HCT116 (cell line): ENCODE measurements at regions not wholly inside any gene's neighbourhood (a gene's known extent, or its start where the extent isn't known, plus 50 kb on each side); places are given as distances from the start of the nearest gene placed in this dataset.

ENCODE experiments used
- ATAC-seq: fragments of 200-7000 bp; cut with Tn5 transposase; 2 replicates; pipeline ENCODE4 v1.9.1; 2020; ENCODE audit warnings: mild to moderate bottlenecking, moderate library complexity
- BruUV-seq: library from RNA; stranded (reverse); fragments of 400-500 nt; replicated peaks from 2 replicates; lab custom pipeline; 2021; lab: Mats Ljungman, UMichigan
- CTCF ChIA-PET: fragments of 300-600 bp; sonication (Branson Sonifier 250); formaldehyde crosslinking; loops from one replicate; lab custom pipeline; 2021; ENCODE audit warnings: antibody characterized with exemption; lab: Charles Lee
- POLR2A ChIA-PET: fragments of 300-600, 350-600 bp; sonication (Branson Sonifier 250); formaldehyde crosslinking; loops from one replicate; lab custom pipeline; 2021; ENCODE audit warnings: antibody characterized with exemption; lab: Charles Lee
- RAD21 ChIA-PET, 2 experiments: fragments of 300-600 bp; sonication (Branson Sonifier 250); formaldehyde crosslinking; loops; one replicate each; lab custom pipeline; 2023; ENCODE audit warnings: low total read pairs in 2 of 2; ENCODE audit not compliant: uncharacterized antibody in 2 of 2, unreplicated experiment in 2 of 2, low non-redundant PET in 1 of 2; lab: Charles Lee
- DNase-seq: peaks from one replicate; pipeline ENCODE4 v3.0.0-alpha.2; 2010; ENCODE audit warnings: low read depth, low spot score
- H2AFZ ChIP-seq: fragments of 200-600 bp; shearing (Covaris generic), sonication (generic); 2 replicates; pipeline ENCODE4 v1.6.1; 2017; ENCODE audit warnings: low read depth, mixed run types, mixed read lengths, antibody characterized with exemption, low read length; ENCODE audit not compliant: poor library complexity, severe bottlenecking
- H3K27ac ChIP-seq: 2 replicates; pipeline ENCODE4 v1.5.1; 2012; ENCODE audit warnings: low read depth, low read length
- H3K27me3 ChIP-seq: fragments of 200-600 bp; sonication (generic); 2 replicates; pipeline ENCODE4 v1.6.1; 2016; ENCODE audit warnings: mixed run types, low read length, mixed read lengths; ENCODE audit not compliant: insufficient read depth
- H3K36me3 ChIP-seq, 2 experiments: fragments of 200-500 bp in 1 of 2; fragments of 200-600 bp in 1 of 2; sonication (Bioruptor generic) in 1 of 2; sonication (generic) in 1 of 2; 2 replicates each; pipeline versions ENCODE4 v1.5.1 to v1.6.1; 2014 to 2016; ENCODE audit warnings: low read length in 2 of 2, inconsistent platforms in 1 of 2, mixed read lengths in 1 of 2, mixed run types in 1 of 2; ENCODE audit not compliant: insufficient read depth in 2 of 2, control insufficient read depth in 1 of 2
- H3K4me1 ChIP-seq, 2 experiments: fragments of 200-600 bp in 1 of 2; sonication (generic) in 1 of 2; 2 replicates each; pipeline versions ENCODE4 v1.5.1 to v1.6.1; 2012 to 2017; ENCODE audit warnings: low read length in 2 of 2, inconsistent platforms in 1 of 2, mild to moderate bottlenecking in 1 of 2, mixed read lengths in 1 of 2, mixed run types in 1 of 2, moderate library complexity in 1 of 2; ENCODE audit not compliant: insufficient read depth in 2 of 2, control insufficient read depth in 1 of 2
- H3K4me2 ChIP-seq: fragments of 200-600 bp; sonication (generic); 2 replicates; pipeline ENCODE4 v1.6.1; 2017; ENCODE audit warnings: mixed run types, low read length, mixed read lengths
- H3K4me3 ChIP-seq, 2 experiments: fragments of 200-600 bp in 1 of 2; sonication (generic) in 1 of 2; replicated peaks in 1 of 2; 2 replicates each; pipeline ENCODE4 v1.5.1; 2011 to 2016; ENCODE audit warnings: low read length in 2 of 2, control low read depth in 1 of 2, low read depth in 1 of 2, mild to moderate bottlenecking in 1 of 2, mixed read lengths in 1 of 2, mixed run types in 1 of 2
- H3K79me2 ChIP-seq: fragments of 200-600 bp; sonication (generic); 2 replicates; pipeline ENCODE4 v1.6.1; 2017; ENCODE audit warnings: mild to moderate bottlenecking, mixed run types, low read length, moderate library complexity, mixed read lengths; ENCODE audit not compliant: insufficient read depth
- H3K9ac ChIP-seq: fragments of 200-600 bp; sonication (generic); 2 replicates; pipeline ENCODE4 v1.6.1; 2016; ENCODE audit warnings: low read length, mixed read lengths
- H3K9me2 ChIP-seq: fragments of 200-600 bp; sonication (generic), shearing (Covaris generic); 2 replicates; pipeline ENCODE4 v1.6.1; 2017; ENCODE audit warnings: mixed run types, mild to moderate bottlenecking, moderate library complexity; ENCODE audit not compliant: insufficient read depth
- H3K9me3 ChIP-seq, 2 experiments: fragments of 200-500 bp in 1 of 2; fragments of 200-600 bp in 1 of 2; sonication (Bioruptor generic) in 1 of 2; sonication (generic) in 1 of 2; 2 replicates each; pipeline ENCODE4 v1.6.1; 2014 to 2017; ENCODE audit warnings: low read length in 2 of 2, mixed read lengths in 2 of 2, inconsistent platforms in 1 of 2, low read depth in 1 of 2, mild to moderate bottlenecking in 1 of 2, mixed run types in 1 of 2, moderate library complexity in 1 of 2; ENCODE audit not compliant: control insufficient read depth in 1 of 2, insufficient read depth in 1 of 2
- H4K20me1 ChIP-seq: fragments of 200-600 bp; sonication (generic), shearing (Covaris generic); 2 replicates; pipeline ENCODE4 v1.6.1; 2017; ENCODE audit warnings: mixed run types, mild to moderate bottlenecking, moderate library complexity; ENCODE audit not compliant: insufficient read depth
- CBX3 ChIP-seq: IDR thresholded peaks from 2 replicates; pipeline ENCODE4 v1.6.1; 2012; ENCODE audit warnings: low read depth
- CEBPB ChIP-seq: IDR thresholded peaks from 2 replicates; pipeline ENCODE4 v1.6.1; 2012; ENCODE audit warnings: low read depth
- ELF1 ChIP-seq: IDR thresholded peaks from 2 replicates; pipeline ENCODE4 v1.6.1; 2012; ENCODE audit warnings: low read depth, borderline replicate concordance
- EZH2 ChIP-seq: fragments of 200-600 bp; sonication (generic); IDR thresholded peaks from 2 replicates; pipeline ENCODE4 v1.6.1; 2017; ENCODE audit warnings: antibody characterized with exemption, mixed run types
- EZH2phosphoT487 ChIP-seq: fragments of 200-600 bp; IDR thresholded peaks from 2 replicates; pipeline ENCODE4 v1.6.1; 2018; ENCODE audit warnings: antibody characterized with exemption, borderline replicate concordance
- FOSL1 ChIP-seq: IDR thresholded peaks from 2 replicates; pipeline ENCODE4 v1.6.1; 2012; ENCODE audit warnings: low read depth
- JUND ChIP-seq: IDR thresholded peaks from 2 replicates; pipeline ENCODE4 v1.6.1; 2012
- POLR2AphosphoS5 ChIP-seq: IDR thresholded peaks from 2 replicates; pipeline ENCODE4 v1.6.1; 2011; ENCODE audit warnings: mild to moderate bottlenecking, low read depth, low read length, moderate library complexity
- RAD21 ChIP-seq: IDR thresholded peaks from 2 replicates; pipeline ENCODE4 v1.6.1; 2012; ENCODE audit warnings: low read depth, mild to moderate bottlenecking
- SP1 ChIP-seq: IDR thresholded peaks from 2 replicates; pipeline ENCODE4 v1.6.1; 2012; ENCODE audit warnings: low read depth
- SRF ChIP-seq: IDR thresholded peaks from 2 replicates; pipeline ENCODE4 v1.6.1; 2012; ENCODE audit warnings: low read depth
- TCF7L2 ChIP-seq: IDR thresholded peaks from 2 replicates; pipeline ENCODE4 v1.7.0; 2011; ENCODE audit warnings: borderline replicate concordance, inconsistent platforms; ENCODE audit not compliant: insufficient read depth, insufficient read length; ENCODE audit errors: extremely low read depth
- YY1 ChIP-seq: IDR thresholded peaks from 2 replicates; pipeline ENCODE4 v1.6.1; 2011; ENCODE audit warnings: low read length, low read depth, moderate library complexity, mild to moderate bottlenecking; ENCODE audit not compliant: insufficient replicate concordance; ENCODE audit errors: extremely low read depth
- ZFX ChIP-seq: fragments of 450-650 bp; IDR thresholded peaks from 2 replicates; pipeline ENCODE4 v1.6.1; 2017
- ZNF274 ChIP-seq: fragments of 200-500 bp; sonication (Bioruptor generic); IDR thresholded peaks from 2 replicates; pipeline ENCODE4 v1.6.1; 2014; ENCODE audit warnings: mild to moderate bottlenecking, low read depth, low read length, inconsistent platforms
- intact Hi-C: fragments of 100-400 bp; cut with micrococcal nuclease; formaldehyde crosslinking; loops from 2 replicates; pipeline ENCODE4 v1.10.0; 2022
- TF ChIP-seq, protein P1 (sequence below): IDR thresholded peaks from 2 replicates; pipeline ENCODE4 v1.6.1; 2012; ENCODE audit warnings: low read depth
- TF ChIP-seq, protein P2 (sequence below): IDR thresholded peaks from 2 replicates; pipeline ENCODE4 v1.6.1; 2012
- TF ChIP-seq, protein P3 (sequence below): IDR thresholded peaks from 2 replicates; pipeline ENCODE4 v1.6.1; 2012
- TF ChIP-seq, protein P4 (sequence below): IDR thresholded peaks from 2 replicates; pipeline ENCODE4 v1.6.1; 2011; ENCODE audit warnings: mild to moderate bottlenecking, low read length, moderate library complexity; ENCODE audit not compliant: insufficient replicate concordance; ENCODE audit errors: extremely low read depth
- TF ChIP-seq, protein P5 (sequence below), 3 experiments: fragments of 200-600 bp in 1 of 3; sonication (generic) in 1 of 3; IDR thresholded peaks in 2 of 3; conservative IDR thresholded peaks in 1 of 3; 2 replicates each; pipeline ENCODE4 v1.5.1; 2012 to 2017; ENCODE audit warnings: low read depth in 2 of 3, low read length in 2 of 3, antibody characterized with exemption in 1 of 3, borderline replicate concordance in 1 of 3, control low read depth in 1 of 3, mild to moderate bottlenecking in 1 of 3, mixed read lengths in 1 of 3, mixed run types in 1 of 3, moderate library complexity in 1 of 3; ENCODE audit not compliant: insufficient read depth in 1 of 3

DNA sequence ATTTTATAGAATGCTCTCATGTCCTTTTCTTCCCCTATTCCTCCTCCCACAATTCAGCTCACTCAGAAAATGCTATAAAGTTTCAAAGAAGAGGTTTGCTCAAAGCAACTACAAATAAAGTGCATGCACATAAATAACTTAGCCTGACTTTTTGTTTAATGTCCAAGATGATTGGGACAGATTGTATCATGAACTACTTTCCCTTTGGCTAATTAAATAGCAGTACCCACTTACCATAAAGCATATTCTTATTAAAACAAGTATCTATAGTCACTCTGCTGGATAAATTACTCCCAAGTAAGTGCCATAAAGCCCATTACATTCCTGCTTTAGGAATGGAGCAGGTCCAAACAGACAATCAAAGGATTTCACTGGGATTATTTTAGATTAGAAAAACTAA lies 576.0 kb downstream of the LMO4 start:
- H4K20me1 ChIP-seq = no peaks in the 10 kb centered on the region
- no peaks in the 10 kb centered on the region for H3K4me1 ChIP-seq
- no peaks in the 10 kb centered on the region for H3K9me2 ChIP-seq
- no peak overlapping the region for H3K9ac ChIP-seq
- ATAC-seq (no peak), DNase-seq (no peak)
- ChIA-PET CTCF (no interaction called here), POLR2A (no interaction called here), RAD21 (no interaction called here)
- TF ChIP-seq CEBPB = no peak
- TF ChIP-seq, protein P1, sequence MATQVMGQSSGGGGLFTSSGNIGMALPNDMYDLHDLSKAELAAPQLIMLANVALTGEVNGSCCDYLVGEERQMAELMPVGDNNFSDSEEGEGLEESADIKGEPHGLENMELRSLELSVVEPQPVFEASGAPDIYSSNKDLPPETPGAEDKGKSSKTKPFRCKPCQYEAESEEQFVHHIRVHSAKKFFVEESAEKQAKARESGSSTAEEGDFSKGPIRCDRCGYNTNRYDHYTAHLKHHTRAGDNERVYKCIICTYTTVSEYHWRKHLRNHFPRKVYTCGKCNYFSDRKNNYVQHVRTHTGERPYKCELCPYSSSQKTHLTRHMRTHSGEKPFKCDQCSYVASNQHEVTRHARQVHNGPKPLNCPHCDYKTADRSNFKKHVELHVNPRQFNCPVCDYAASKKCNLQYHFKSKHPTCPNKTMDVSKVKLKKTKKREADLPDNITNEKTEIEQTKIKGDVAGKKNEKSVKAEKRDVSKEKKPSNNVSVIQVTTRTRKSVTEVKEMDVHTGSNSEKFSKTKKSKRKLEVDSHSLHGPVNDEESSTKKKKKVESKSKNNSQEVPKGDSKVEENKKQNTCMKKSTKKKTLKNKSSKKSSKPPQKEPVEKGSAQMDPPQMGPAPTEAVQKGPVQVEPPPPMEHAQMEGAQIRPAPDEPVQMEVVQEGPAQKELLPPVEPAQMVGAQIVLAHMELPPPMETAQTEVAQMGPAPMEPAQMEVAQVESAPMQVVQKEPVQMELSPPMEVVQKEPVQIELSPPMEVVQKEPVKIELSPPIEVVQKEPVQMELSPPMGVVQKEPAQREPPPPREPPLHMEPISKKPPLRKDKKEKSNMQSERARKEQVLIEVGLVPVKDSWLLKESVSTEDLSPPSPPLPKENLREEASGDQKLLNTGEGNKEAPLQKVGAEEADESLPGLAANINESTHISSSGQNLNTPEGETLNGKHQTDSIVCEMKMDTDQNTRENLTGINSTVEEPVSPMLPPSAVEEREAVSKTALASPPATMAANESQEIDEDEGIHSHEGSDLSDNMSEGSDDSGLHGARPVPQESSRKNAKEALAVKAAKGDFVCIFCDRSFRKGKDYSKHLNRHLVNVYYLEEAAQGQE = no peak
- TF ChIP-seq EZH2 = no peak
- no peak for TF ChIP-seq TCF7L2
- TF ChIP-seq YY1 = no peak
- TF ChIP-seq EZH2phosphoT487 = no peak
- no peak for TF ChIP-seq FOSL1
- TF ChIP-seq RAD21 = no peak
- TF ChIP-seq, protein P2, sequence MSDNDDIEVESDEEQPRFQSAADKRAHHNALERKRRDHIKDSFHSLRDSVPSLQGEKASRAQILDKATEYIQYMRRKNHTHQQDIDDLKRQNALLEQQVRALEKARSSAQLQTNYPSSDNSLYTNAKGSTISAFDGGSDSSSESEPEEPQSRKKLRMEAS = no peak
- TF ChIP-seq SRF = no peak
- TF ChIP-seq ZNF274 = no peak
- TF ChIP-seq, protein P3, sequence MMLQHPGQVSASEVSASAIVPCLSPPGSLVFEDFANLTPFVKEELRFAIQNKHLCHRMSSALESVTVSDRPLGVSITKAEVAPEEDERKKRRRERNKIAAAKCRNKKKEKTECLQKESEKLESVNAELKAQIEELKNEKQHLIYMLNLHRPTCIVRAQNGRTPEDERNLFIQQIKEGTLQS = no peak
- TF ChIP-seq, protein P4, sequence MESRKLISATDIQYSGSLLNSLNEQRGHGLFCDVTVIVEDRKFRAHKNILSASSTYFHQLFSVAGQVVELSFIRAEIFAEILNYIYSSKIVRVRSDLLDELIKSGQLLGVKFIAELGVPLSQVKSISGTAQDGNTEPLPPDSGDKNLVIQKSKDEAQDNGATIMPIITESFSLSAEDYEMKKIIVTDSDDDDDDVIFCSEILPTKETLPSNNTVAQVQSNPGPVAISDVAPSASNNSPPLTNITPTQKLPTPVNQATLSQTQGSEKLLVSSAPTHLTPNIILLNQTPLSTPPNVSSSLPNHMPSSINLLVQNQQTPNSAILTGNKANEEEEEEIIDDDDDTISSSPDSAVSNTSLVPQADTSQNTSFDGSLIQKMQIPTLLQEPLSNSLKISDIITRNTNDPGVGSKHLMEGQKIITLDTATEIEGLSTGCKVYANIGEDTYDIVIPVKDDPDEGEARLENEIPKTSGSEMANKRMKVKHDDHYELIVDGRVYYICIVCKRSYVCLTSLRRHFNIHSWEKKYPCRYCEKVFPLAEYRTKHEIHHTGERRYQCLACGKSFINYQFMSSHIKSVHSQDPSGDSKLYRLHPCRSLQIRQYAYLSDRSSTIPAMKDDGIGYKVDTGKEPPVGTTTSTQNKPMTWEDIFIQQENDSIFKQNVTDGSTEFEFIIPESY = no peak
- TF ChIP-seq, protein P5, sequence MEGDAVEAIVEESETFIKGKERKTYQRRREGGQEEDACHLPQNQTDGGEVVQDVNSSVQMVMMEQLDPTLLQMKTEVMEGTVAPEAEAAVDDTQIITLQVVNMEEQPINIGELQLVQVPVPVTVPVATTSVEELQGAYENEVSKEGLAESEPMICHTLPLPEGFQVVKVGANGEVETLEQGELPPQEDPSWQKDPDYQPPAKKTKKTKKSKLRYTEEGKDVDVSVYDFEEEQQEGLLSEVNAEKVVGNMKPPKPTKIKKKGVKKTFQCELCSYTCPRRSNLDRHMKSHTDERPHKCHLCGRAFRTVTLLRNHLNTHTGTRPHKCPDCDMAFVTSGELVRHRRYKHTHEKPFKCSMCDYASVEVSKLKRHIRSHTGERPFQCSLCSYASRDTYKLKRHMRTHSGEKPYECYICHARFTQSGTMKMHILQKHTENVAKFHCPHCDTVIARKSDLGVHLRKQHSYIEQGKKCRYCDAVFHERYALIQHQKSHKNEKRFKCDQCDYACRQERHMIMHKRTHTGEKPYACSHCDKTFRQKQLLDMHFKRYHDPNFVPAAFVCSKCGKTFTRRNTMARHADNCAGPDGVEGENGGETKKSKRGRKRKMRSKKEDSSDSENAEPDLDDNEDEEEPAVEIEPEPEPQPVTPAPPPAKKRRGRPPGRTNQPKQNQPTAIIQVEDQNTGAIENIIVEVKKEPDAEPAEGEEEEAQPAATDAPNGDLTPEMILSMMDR (IDR thresholded peaks at IDR 0.05 in 2 of 3, conservative IDR thresholded peaks at IDR 0.05 in 1 of 3; ENCODE audit: borderline replicate concordance in 1 of 3, insufficient read depth in 1 of 3, low read depth in 2 of 3, low read length in 2 of 3) = no peak
- TF ChIP-seq JUND = no peak
- no peak for TF ChIP-seq ELF1
- TF ChIP-seq ZFX = no peak
- TF ChIP-seq CBX3 = no peak
- TF ChIP-seq POLR2AphosphoS5 = no peak
- no peak for TF ChIP-seq SP1
- no peaks in the 10 kb centered on the region for H3K79me2 ChIP-seq
- H3K4me3 ChIP-seq = no peak overlapping the region
- H3K9me3 ChIP-seq = no peaks in the 10 kb centered on the region
- BruUV-seq = no TSS peak
- no peak overlapping the region for H3K27ac ChIP-seq
- no peaks in the 10 kb centered on the region for H3K36me3 ChIP-seq
- no peak overlapping the region for H3K4me2 ChIP-seq
- H3K27me3 ChIP-seq = no peaks in the 10 kb centered on the region
- no peak overlapping the region for H2AFZ ChIP-seq
- intact Hi-C loops = no loop called here
